GM19467 (cell line): ENCODE measurements at regions not wholly inside any gene's neighbourhood (a gene's known extent, or its start where the extent isn't known, plus 50 kb on each side); places are given as distances from the start of the nearest gene placed in this dataset.

ENCODE experiments used
- ATAC-seq: cut with Tn5 transposase; IDR thresholded peaks from one replicate; pipeline ENCODE4 v1.9.1; 2021; ENCODE audit warnings: mild to moderate bottlenecking, moderate library complexity; ENCODE audit not compliant: unreplicated experiment

DNA sequence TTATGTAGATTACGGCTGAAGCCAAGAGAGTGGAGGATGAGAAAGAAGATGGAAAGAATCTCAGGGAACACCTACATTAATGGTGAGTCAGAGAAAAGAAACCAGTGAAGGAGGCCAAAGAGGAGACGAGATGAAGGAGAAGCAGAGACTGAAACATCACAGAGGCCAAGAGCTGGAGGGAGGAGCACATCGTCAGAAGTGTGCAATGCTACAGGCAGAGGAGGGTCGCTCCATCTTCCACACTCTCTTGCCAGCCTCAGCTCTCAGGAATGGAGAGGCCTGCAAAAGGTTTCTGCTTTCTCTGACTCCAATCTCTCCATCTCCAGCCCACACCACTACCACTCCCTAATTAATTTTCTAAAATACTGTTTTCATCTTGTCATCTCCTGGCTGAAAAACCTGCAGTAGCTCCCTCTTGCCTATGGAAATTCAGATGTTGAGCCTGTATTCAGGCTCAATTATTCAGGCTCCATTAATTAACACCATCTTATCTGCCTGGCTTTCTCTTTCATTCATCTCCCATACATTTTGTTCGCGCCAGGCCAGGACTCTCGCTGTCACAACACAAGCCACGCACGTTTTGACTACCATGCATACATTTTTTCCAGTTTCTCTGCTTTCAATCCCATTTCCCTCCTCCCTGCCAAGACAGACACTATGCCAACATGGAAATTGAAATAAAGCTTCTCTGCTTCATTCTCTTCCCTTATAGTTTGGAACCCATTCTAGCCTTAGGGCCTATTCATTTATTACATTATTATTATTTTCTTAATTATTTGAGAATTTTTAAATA is 165.8 kb downstream of the INHBA start:
- no peak for ATAC-seq

- no peak for ATAC-seq
Measured at GRCh38 chr7:41536122-41536872, 166.6 kb downstream of the INHBA start.

GRCh38 chr7:41529831-41530230 is 173.1 kb downstream of the INHBA start:
- no peak for ATAC-seq

DNA sequence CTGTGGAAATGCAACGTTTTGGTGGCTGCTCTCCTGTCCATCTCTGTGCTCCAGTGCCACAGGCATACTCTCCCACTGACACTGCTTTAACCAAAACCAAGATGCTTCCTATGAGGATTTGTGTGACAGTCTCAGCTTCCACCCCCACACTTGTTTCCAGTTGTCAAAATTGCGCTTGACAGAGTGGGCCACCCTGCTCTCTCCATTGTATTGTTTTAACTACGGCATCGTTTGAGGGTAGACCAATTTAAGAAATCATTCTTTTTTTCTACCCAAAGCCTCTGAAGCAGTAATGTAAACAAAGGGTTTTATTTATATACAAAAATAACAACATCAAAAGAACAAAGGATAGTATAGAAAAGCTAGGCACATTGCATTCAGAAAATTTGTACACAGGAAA is 178.0 kb downstream of the INHBA start:
- ATAC-seq: no peak

- ATAC-seq: no peak
Measured at GRCh38 chr7:41520445-41520844, 182.4 kb downstream of the INHBA start.

DNA sequence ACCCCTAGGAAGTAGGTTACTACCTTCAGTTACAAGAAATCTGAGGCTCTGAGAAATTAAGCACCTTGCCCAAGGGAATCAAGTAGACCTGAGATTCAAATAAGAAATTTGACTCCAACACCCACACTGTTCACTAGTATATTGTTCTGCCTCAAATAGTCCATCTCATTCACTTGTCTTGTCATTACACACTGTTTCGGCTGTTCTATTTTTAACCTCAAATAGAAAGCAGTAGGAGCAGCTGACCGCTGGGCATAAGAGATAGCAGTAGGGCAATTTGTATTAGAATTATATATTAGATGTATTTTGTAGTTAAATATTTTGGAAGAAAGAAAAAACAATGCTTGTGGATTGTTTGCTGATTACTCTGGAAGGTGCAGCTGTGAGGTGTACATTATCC is 185.1 kb downstream of the INHBA start:
- no peak for ATAC-seq

- no peak for ATAC-seq
Measured at GRCh38 chr7:41508755-41509154, 194.1 kb downstream of the INHBA start.

GRCh38 chr7:41507686-41508268 is 195.1 kb downstream of the INHBA start:
- no peak for ATAC-seq

DNA sequence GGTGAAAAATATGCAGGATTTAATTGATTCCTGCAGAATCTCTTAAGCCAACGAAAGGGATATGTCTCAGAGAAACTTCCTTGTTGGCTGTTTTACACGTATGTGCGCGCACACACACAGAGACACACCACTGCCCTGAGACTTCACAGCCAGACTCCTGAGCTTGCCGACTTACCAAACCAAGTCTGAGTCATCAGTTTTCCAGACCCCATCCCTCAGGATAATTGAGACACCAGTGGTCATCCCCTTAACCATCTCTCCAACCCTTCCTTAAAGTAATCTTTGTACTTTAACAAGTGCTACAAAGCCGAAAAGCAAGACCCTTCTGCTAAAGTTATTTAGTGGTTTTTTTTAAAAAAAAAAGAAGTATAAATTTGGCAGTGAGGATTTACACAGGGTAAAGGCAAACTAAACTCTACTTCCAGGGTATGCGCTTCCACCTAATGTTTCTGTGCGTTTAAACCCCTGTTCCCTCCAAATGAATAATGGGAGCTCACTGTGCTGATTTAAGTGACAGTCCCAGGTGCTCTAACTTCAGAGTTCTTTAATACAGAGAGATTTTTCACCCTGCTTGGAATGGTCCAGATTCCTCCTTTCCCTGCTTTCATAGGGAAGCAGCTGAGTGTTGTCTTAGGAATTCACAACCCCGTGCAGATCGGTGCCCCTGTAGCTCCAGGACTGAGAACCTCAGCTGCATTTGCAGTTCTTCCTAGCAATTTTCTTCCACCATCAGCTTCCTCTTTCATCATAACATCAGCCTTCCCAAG is 198.5 kb downstream of the INHBA start:
- no peak for ATAC-seq

DNA sequence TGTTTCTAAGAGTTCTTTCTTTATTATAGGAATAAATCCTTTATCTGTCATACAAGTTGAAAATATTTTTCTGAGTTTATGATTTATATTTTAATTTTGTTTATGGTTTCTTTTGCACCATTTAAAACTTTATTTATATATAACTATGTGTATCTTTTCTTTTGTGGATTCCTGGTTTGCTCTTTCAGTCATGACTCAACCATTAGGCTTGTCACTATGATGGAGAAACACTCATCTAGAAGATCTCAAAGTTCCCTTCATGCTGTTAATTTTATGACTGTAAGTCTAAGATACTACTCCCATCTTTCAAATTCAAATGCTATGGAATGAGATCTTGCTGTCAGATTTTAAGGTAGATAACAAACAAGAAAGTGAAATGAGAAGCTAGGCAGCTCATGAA is 199.5 kb downstream of the INHBA start:
- no peak for ATAC-seq

- ATAC-seq: no peak
Measured at GRCh38 chr7:41501466-41501865, 201.4 kb downstream of the INHBA start.

GRCh38 chr7:41501006-41501405 is 201.9 kb downstream of the INHBA start:
- ATAC-seq: no peak

- ATAC-seq: no peak
Measured at GRCh38 chr7:41492603-41493002, 210.3 kb downstream of the INHBA start.

GRCh38 chr7:41491883-41492471 is 210.9 kb downstream of the INHBA start:
- no peak for ATAC-seq

DNA sequence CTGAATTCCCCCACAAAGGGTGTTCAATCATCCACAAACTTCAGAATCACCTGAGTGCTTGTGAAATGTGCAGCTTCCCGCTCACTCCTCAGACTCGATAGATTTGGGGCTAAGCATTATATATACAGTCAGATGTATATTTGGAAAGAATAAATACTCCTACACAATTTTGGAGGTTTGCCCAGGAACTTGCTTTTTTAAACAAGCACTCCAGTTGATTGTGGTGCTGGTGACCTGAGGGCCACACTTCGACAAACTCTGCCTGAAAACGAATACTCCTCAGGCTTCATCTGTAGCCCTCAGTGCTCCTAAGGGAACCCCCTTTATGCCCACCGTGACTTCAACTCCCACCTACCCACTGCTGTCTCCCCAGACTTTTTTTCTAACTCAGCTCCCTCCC is 211.6 kb downstream of the INHBA start:
- no peak for ATAC-seq

GRCh38 chr7:41489885-41490284 is 213.0 kb downstream of the INHBA start:
- no peak for ATAC-seq

- no peak for ATAC-seq
Measured at GRCh38 chr7:41487229-41487940, 215.5 kb downstream of the INHBA start.

- ATAC-seq: no peak
Measured at GRCh38 chr7:41481353-41481752, 221.5 kb downstream of the INHBA start.

DNA sequence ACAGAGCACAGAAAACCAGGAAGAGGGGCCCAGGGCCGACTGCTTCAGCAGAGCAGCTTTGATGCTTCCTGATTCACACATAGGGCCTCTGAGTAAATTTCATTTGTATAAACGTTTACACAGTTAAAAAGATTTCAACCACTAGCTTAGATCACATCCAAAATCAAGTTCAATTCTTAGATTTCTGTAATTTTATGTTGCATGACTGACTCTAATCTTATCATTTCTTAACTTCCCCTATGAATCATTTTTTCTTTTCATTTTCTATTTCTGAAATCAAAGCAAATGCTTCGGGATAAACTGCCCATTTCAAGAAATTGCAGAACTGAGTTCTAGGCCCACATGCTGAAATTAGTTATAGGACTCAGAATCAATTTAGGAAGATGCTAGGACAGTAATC is 224.7 kb downstream of the INHBA start:
- ATAC-seq: no peak

DNA sequence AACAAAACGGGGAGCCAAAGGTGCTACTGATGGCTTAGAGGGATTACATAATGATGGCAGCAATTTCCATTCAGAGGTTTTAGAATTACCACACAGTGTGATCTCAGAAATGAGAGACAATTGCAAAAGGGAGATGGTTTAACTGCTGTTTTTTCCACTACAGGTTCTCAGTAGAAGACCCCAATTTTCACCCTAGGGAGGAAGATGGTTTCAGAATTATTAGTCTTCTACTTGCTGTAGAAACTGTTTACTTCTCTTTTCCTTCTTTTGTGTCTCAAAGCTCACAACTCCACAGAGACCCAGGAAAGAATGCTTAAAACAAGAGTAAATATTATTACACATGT is 226.5 kb downstream of the INHBA start:
- ATAC-seq: no peak
